Stimulated activated CD8-positive, alpha-beta memory T cell treated with anti-CD3 and anti-CD28 coated beads, Interleukin-4, amount 100 ng/mL, for 4 hours (primary cell): ENCODE measurements at regions not wholly inside any gene's neighbourhood (a gene's known extent, or its start where the extent isn't known, plus 50 kb on each side); places are given as distances from the start of the nearest gene placed in this dataset.

ENCODE experiments used
- DNase-seq, 2 donors: peaks; one replicate each; pipeline ENCODE4 v3.0.0-alpha.2; 2020; ENCODE audit warnings: low read depth in 2 of 2, low spot score in 1 of 2

DNA sequence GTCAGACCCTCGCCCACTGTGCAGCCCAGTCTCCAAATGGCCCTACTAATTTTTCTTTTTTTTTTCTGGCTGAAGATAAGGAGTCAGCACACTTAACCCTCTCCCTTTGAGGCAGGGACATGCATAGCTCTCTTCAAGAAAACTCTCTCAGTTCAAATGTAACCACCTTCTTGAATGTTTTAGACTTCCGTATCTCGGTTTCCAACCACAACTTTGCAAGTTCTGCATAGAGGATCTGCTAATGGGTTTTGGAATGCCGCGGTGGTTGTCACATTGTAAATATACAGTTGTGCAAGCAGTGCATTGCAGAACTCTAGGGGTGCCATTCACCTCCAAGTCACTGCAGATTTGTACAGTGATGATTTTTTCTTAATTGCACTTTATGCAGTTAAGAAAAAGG, 59.4 kb upstream of the SLC35B3 start:
- no peak for DNase-seq

- no peak for DNase-seq
These were observed 57.3 kb upstream of the SLC35B3 start for GRCh38 chr6:8492536-8493133.
